Activated CD8-positive, alpha-beta T cell treated with anti-CD3 and anti-CD28 coated beads, Interleukin-2, amount 10 ng/mL, durations not matched to agents 7 days and 5 days (primary cell): ENCODE measurements at regions not wholly inside any gene's neighbourhood (a gene's known extent, or its start where the extent isn't known, plus 50 kb on each side); places are given as distances from the start of the nearest gene placed in this dataset.

Source experiments
- ATAC-seq: fragments of 150-1000 bp; cut with Tn5 transposase; one replicate; pipeline ENCODE4 v1.10.0; 2021; ENCODE audit warnings: moderate library complexity
- CTCF ChIA-PET: fragments of 350-600 bp; sonication (Branson Sonifier 250); formaldehyde crosslinking; loops from one replicate; lab custom pipeline; 2021; ENCODE audit warnings: antibody characterized with exemption; lab: Charles Lee
- POLR2A ChIA-PET: fragments of 350-600 bp; sonication (Branson Sonifier 250); formaldehyde crosslinking; loops from one replicate; lab custom pipeline; 2021; ENCODE audit warnings: antibody characterized with exemption; lab: Charles Lee
- DNase-seq: peaks from one replicate; pipeline ENCODE4 v3.0.0-alpha.2; 2020
- H3K27ac Mint-ChIP-seq: one replicate; pipeline ENCODE4 v1.8.0; 2021; ENCODE audit warnings: mild to moderate bottlenecking, mixed read lengths
- H3K27me3 Mint-ChIP-seq: one replicate; pipeline ENCODE4 v1.8.0; 2021; ENCODE audit warnings: low read depth, mixed read lengths
- H3K36me3 Mint-ChIP-seq: one replicate; pipeline ENCODE4 v1.8.0; 2021; ENCODE audit warnings: low read depth, mixed read lengths
- H3K4me1 Mint-ChIP-seq: one replicate; pipeline ENCODE4 v1.8.0; 2021; ENCODE audit warnings: low read depth, mixed read lengths
- H3K4me3 Mint-ChIP-seq: one replicate; pipeline ENCODE4 v1.8.0; 2021; ENCODE audit warnings: mild to moderate bottlenecking, mixed read lengths
- H3K9me3 Mint-ChIP-seq: one replicate; pipeline ENCODE4 v1.8.0; 2022; ENCODE audit warnings: mixed read lengths; ENCODE audit not compliant: insufficient read depth

- Mint-ChIP-seq H3K36me3 (no peaks in the 10 kb centered on the region), H3K27ac (no peak overlapping the region), H3K4me3 (no peak overlapping the region), H3K4me1 (no peaks in the 10 kb centered on the region), H3K27me3 (no peaks in the 10 kb centered on the region), H3K9me3 (no peaks in the 10 kb centered on the region)
- ATAC-seq (no peak), DNase-seq (no peak)
- CTCF ChIA-PET = no interaction called here
- POLR2A ChIA-PET = no interaction called here
Observed at GRCh38 chr18:73805991-73806390, 341.6 kb downstream of the FBXO15 start.

DNA sequence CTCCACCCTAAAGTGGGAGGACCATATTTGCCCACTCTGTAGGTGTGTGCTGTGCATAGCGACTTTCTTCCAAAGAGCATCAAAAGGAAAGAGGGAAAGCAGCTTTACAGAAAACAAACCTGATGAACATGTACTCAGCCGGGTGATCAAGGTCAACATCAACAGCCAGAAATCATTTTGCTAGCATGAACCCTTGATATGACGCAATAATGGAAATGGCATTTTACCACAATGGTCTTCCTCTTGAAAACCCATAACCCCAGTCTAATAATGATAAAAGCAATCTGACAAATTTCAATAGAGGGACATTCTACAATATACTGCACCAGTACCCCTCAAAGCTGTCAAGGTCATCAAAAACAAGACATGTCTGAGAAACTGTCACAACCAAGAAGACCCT is 350.2 kb downstream of the FBXO15 start:
- Mint-ChIP-seq H3K4me1 (no peaks in the 10 kb centered on the region), H3K36me3 (no peaks in the 10 kb centered on the region), H3K27me3 (no peaks in the 10 kb centered on the region), H3K4me3 (no peak overlapping the region), H3K27ac (no peak overlapping the region), H3K9me3 (no peaks in the 10 kb centered on the region)
- ChIA-PET CTCF (no interaction called here), POLR2A (no interaction called here)
- no peak for ATAC-seq
- no peak for DNase-seq

GRCh38 chr18:73793386-73793785 is 354.2 kb downstream of the FBXO15 start:
- H3K4me3 Mint-ChIP-seq = no peak overlapping the region
- no peaks in the 10 kb centered on the region for H3K9me3 Mint-ChIP-seq
- no peak for DNase-seq
- ChIA-PET CTCF (no interaction called here), POLR2A (no interaction called here)
- H3K4me1 Mint-ChIP-seq = no peaks in the 10 kb centered on the region
- ATAC-seq = no peak
- no peak overlapping the region for H3K27ac Mint-ChIP-seq
- H3K36me3 Mint-ChIP-seq = no peaks in the 10 kb centered on the region
- no peaks in the 10 kb centered on the region for H3K27me3 Mint-ChIP-seq

DNA sequence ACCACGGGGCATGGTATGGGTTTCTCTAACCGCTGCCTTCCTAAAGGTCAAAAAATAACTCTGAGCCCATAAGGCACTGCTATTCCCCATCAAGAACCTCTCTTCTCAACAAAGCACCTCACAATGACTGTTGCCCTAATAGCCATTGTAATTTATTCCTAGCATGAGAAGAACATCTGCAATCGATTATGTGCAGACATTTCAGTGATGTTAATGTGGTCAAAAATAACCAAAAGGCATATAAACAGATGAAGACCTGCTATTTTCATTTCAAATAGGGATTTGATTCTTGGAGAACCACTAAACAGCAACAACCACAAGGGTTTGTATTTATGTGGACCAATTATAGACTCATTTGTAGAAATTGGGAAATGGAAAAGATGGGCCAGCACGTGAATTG is 356.6 kb downstream of the FBXO15 start:
- no peak for DNase-seq
- ATAC-seq = no peak
- no peaks in the 10 kb centered on the region for H3K4me1 Mint-ChIP-seq
- no peak overlapping the region for H3K27ac Mint-ChIP-seq
- POLR2A ChIA-PET = no interaction called here
- H3K27me3 Mint-ChIP-seq = no peaks in the 10 kb centered on the region
- no peaks in the 10 kb centered on the region for H3K9me3 Mint-ChIP-seq
- CTCF ChIA-PET = no interaction called here
- H3K36me3 Mint-ChIP-seq = no peaks in the 10 kb centered on the region
- H3K4me3 Mint-ChIP-seq = no peak overlapping the region

- no peak for ATAC-seq
- DNase-seq = no peak
- H3K9me3 Mint-ChIP-seq = no peaks in the 10 kb centered on the region
- H3K27ac Mint-ChIP-seq = no peak overlapping the region
- no peaks in the 10 kb centered on the region for H3K36me3 Mint-ChIP-seq
- H3K4me1 Mint-ChIP-seq = no peaks in the 10 kb centered on the region
- H3K4me3 Mint-ChIP-seq = no peak overlapping the region
- POLR2A ChIA-PET = no interaction called here
- CTCF ChIA-PET = interaction anchor here (1.6 kb wide), 1 partner anchor 52 kb away, joined by 3 read pairs; no protein-coding TSS in a partner anchor
- H3K27me3 Mint-ChIP-seq = no peaks in the 10 kb centered on the region
Observed at GRCh38 chr18:73790587-73790986, 357.0 kb downstream of the FBXO15 start.

GRCh38 chr18:73787316-73787715 is 360.3 kb downstream of the FBXO15 start:
- peaks cover 2% of the 10 kb centered on the region for H3K27me3 Mint-ChIP-seq
- H3K9me3 Mint-ChIP-seq = no peaks in the 10 kb centered on the region
- POLR2A ChIA-PET = no interaction called here
- H3K27ac Mint-ChIP-seq = no peak overlapping the region
- ATAC-seq (no peak), DNase-seq (no peak)
- no peaks in the 10 kb centered on the region for H3K36me3 Mint-ChIP-seq
- no peak overlapping the region for H3K4me3 Mint-ChIP-seq
- H3K4me1 Mint-ChIP-seq = no peaks in the 10 kb centered on the region
- CTCF ChIA-PET = no interaction called here

GRCh38 chr18:73785300-73785699 is 362.3 kb downstream of the FBXO15 start:
- Mint-ChIP-seq H3K9me3 (no peaks in the 10 kb centered on the region), H3K27ac (no peak overlapping the region), H3K27me3 (peaks cover 2% of the 10 kb centered on the region), H3K36me3 (no peaks in the 10 kb centered on the region), H3K4me3 (no peak overlapping the region), H3K4me1 (no peaks in the 10 kb centered on the region)
- ATAC-seq (no peak), DNase-seq (no peak)
- POLR2A ChIA-PET = no interaction called here
- CTCF ChIA-PET = no interaction called here

- no peak for ATAC-seq
- Mint-ChIP-seq H3K4me3 (no peak overlapping the region), H3K27me3 (peaks cover 2% of the 10 kb centered on the region), H3K36me3 (no peaks in the 10 kb centered on the region), H3K27ac (no peak overlapping the region), H3K4me1 (no peaks in the 10 kb centered on the region), H3K9me3 (no peaks in the 10 kb centered on the region)
- ChIA-PET CTCF (no interaction called here), POLR2A (no interaction called here)
- no peak for DNase-seq
Observed at GRCh38 chr18:73784853-73785252, 362.8 kb downstream of the FBXO15 start.

- Mint-ChIP-seq H3K9me3 (no peaks in the 10 kb centered on the region), H3K27me3 (peaks cover 2% of the 10 kb centered on the region), H3K4me3 (no peak overlapping the region), H3K4me1 (no peaks in the 10 kb centered on the region), H3K36me3 (no peaks in the 10 kb centered on the region), H3K27ac (no peak overlapping the region)
- POLR2A ChIA-PET = no interaction called here
- no peak for ATAC-seq
- no peak for DNase-seq
- CTCF ChIA-PET = no interaction called here
Observed at GRCh38 chr18:73782405-73782804, 365.2 kb downstream of the FBXO15 start.

- POLR2A ChIA-PET = no interaction called here
- CTCF ChIA-PET = no interaction called here
- Mint-ChIP-seq H3K4me3 (no peak overlapping the region), H3K27me3 (peaks cover 2% of the 10 kb centered on the region), H3K4me1 (no peaks in the 10 kb centered on the region), H3K36me3 (no peaks in the 10 kb centered on the region), H3K27ac (no peak overlapping the region), H3K9me3 (no peaks in the 10 kb centered on the region)
- no peak for DNase-seq
- ATAC-seq = no peak
Observed at GRCh38 chr18:73780218-73780617, 367.4 kb downstream of the FBXO15 start.

DNA sequence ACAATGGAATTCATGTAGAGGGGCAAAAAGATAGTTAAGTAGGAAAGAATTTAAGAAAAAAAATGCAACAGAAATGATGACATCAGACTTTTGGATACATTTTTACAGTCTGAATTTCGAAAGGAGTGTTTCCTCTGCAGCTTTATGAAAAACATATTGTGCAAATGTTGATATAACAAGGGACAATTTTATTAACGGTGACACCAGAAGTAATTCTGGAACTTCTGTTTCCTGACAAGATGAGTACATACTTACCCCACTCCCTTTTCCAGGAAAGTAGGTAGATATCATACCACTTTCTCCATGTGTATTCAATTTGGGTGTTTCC is 369.6 kb downstream of the FBXO15 start:
- POLR2A ChIA-PET = no interaction called here
- CTCF ChIA-PET = no interaction called here
- no peak overlapping the region for H3K4me3 Mint-ChIP-seq
- ATAC-seq = no peak
- H3K27ac Mint-ChIP-seq = no peak overlapping the region
- no peaks in the 10 kb centered on the region for H3K9me3 Mint-ChIP-seq
- peaks cover 2% of the 10 kb centered on the region for H3K27me3 Mint-ChIP-seq
- H3K4me1 Mint-ChIP-seq = no peaks in the 10 kb centered on the region
- no peaks in the 10 kb centered on the region for H3K36me3 Mint-ChIP-seq
- DNase-seq = no peak

- peaks cover 2% of the 10 kb centered on the region for H3K27me3 Mint-ChIP-seq
- no peak for ATAC-seq
- H3K27ac Mint-ChIP-seq = no peak overlapping the region
- H3K4me3 Mint-ChIP-seq = no peak overlapping the region
- H3K36me3 Mint-ChIP-seq = no peaks in the 10 kb centered on the region
- H3K4me1 Mint-ChIP-seq = no peaks in the 10 kb centered on the region
- DNase-seq = no peak
- H3K9me3 Mint-ChIP-seq = no peaks in the 10 kb centered on the region
- ChIA-PET CTCF (no interaction called here), POLR2A (no interaction called here)
Observed at GRCh38 chr18:73777356-73778031, 370.1 kb downstream of the FBXO15 start.
